ENCODE measurements at regions not wholly inside any gene's neighbourhood (a gene's known extent, or its start where the extent isn't known, plus 50 kb on each side); places are given as distances from the start of the nearest gene placed in this dataset.

DNA sequence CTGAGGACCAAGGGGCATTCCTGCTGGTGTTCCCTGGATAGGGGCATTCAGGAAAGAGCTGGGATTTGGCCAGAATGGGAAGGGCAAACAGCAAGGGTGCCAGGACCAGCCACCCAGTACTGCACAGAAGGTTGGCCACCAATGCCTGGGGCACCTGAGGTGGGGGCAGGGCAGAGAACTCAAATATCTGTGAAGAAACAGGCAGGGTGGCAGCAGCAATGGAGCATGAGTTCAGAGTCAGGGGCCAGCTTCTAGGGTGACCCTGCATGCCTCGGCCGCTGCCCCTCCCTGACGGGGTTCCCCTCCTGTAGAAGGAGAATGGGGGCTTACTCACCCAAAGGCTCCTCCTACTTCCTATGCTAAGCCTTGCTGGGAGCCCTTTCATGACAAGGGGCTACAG, 79.3 kb upstream of the SHANK2 start:
- intact Hi-C loops (cut with DNase I; ENCODE audit: low total_unique reads), result no loop called here
- H3K9me3 ChIP-seq, result no peaks in the 10 kb centered on the region
- in situ Hi-C loops (cut with MboI; ENCODE audit: low sequenced_read_pairs in 4 of 4), result loop anchor here in 1 of 4 donors (10.0 kb wide), 1 partner anchor 57 kb away; no protein-coding TSS in a partner anchor
- no peaks in the 10 kb centered on the region for H3K36me3 ChIP-seq
- H3K27me3 ChIP-seq, result no peaks in the 10 kb centered on the region
- H3K4me3 ChIP-seq, result no peak overlapping the region
- no peak for ATAC-seq
- DNase-seq, result no peak
- H3K27ac ChIP-seq, result no peak overlapping the region
- no peak for TF ChIP-seq POLR2A (IDR thresholded peaks at IDR 0.05)
- TF ChIP-seq, protein P1, sequence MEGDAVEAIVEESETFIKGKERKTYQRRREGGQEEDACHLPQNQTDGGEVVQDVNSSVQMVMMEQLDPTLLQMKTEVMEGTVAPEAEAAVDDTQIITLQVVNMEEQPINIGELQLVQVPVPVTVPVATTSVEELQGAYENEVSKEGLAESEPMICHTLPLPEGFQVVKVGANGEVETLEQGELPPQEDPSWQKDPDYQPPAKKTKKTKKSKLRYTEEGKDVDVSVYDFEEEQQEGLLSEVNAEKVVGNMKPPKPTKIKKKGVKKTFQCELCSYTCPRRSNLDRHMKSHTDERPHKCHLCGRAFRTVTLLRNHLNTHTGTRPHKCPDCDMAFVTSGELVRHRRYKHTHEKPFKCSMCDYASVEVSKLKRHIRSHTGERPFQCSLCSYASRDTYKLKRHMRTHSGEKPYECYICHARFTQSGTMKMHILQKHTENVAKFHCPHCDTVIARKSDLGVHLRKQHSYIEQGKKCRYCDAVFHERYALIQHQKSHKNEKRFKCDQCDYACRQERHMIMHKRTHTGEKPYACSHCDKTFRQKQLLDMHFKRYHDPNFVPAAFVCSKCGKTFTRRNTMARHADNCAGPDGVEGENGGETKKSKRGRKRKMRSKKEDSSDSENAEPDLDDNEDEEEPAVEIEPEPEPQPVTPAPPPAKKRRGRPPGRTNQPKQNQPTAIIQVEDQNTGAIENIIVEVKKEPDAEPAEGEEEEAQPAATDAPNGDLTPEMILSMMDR (IDR thresholded peaks at IDR 0.05 in 4 of 5, conservative IDR thresholded peaks at IDR 0.05 in 1 of 5), result no peak
- H3K4me1 ChIP-seq, result no peaks in the 10 kb centered on the region

DNA sequence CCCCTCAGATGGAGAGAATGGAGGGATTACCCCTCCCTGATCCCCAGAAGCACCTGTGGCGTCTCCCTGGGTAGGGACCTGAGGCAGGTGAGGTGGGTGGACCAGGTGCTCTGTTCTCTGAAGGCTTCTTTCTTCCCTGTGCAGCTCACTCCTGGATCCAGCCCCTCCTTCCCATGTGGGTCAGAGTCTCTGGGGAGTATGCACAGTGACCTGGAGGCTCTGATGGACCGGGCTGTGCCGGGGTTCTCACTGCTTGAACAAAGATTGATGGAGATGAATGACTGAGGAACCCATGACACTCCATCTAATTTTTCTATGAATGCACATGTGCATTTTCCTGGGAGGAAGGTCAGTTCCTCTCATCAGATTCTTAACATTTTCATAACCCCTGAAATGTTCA, 78.6 kb upstream of the SHANK2 start:
- TF ChIP-seq POLR2A (IDR thresholded peaks at IDR 0.05), result no peak
- TF ChIP-seq, protein P1 (IDR thresholded peaks at IDR 0.05 in 4 of 5, conservative IDR thresholded peaks at IDR 0.05 in 1 of 5), result no peak
- H3K36me3 ChIP-seq, result no peaks in the 10 kb centered on the region
- no peaks in the 10 kb centered on the region for H3K4me1 ChIP-seq
- H3K4me3 ChIP-seq, result no peak overlapping the region
- no peaks in the 10 kb centered on the region for H3K27me3 ChIP-seq
- no peak for ATAC-seq
- no peak overlapping the region for H3K27ac ChIP-seq
- in situ Hi-C loops (cut with MboI; ENCODE audit: low sequenced_read_pairs in 4 of 4), result loop anchor here in 1 of 4 donors (10.0 kb wide), 1 partner anchor 56 kb away; no protein-coding TSS in a partner anchor
- intact Hi-C loops (cut with DNase I; ENCODE audit: low total_unique reads), result no loop called here
- H3K9me3 ChIP-seq, result no peaks in the 10 kb centered on the region
- DNase-seq, result no peak

GRCh38 chr11:71330349-71330748, 78.0 kb upstream of the SHANK2 start:
- no peaks in the 10 kb centered on the region for H3K4me1 ChIP-seq
- H3K4me3 ChIP-seq, result no peak overlapping the region
- intact Hi-C loops (cut with DNase I; ENCODE audit: low total_unique reads) (no loop called here), in situ Hi-C loops (cut with MboI; ENCODE audit: low sequenced_read_pairs in 4 of 4) (loop anchor here in 1 of 4 donors (10.0 kb wide), 1 partner anchor 56 kb away; no protein-coding TSS in a partner anchor)
- DNase-seq, result no peak
- H3K9me3 ChIP-seq, result no peaks in the 10 kb centered on the region
- H3K36me3 ChIP-seq, result no peaks in the 10 kb centered on the region
- H3K27ac ChIP-seq, result no peak overlapping the region
- TF ChIP-seq POLR2A (IDR thresholded peaks at IDR 0.05), result no peak
- TF ChIP-seq, protein P1 (IDR thresholded peaks at IDR 0.05 in 4 of 5, conservative IDR thresholded peaks at IDR 0.05 in 1 of 5), result no peak
- ATAC-seq, result no peak
- no peaks in the 10 kb centered on the region for H3K27me3 ChIP-seq

- no peaks in the 10 kb centered on the region for H3K9me3 ChIP-seq
- DNase-seq, result no peak
- no peak for ATAC-seq
- no peaks in the 10 kb centered on the region for H3K36me3 ChIP-seq
- H3K4me1 ChIP-seq, result no peaks in the 10 kb centered on the region
- H3K27ac ChIP-seq, result no peak overlapping the region
- TF ChIP-seq POLR2A (IDR thresholded peaks at IDR 0.05), result no peak
- H3K4me3 ChIP-seq, result no peak overlapping the region
- intact Hi-C loops (cut with DNase I; ENCODE audit: low total_unique reads), result no loop called here
- no peaks in the 10 kb centered on the region for H3K27me3 ChIP-seq
- in situ Hi-C loops (cut with MboI; ENCODE audit: low sequenced_read_pairs in 4 of 4), result loop anchor here in 1 of 4 donors (10.0 kb wide), 1 partner anchor 55 kb away; no protein-coding TSS in a partner anchor
These were observed 77.4 kb upstream of the SHANK2 start for GRCh38 chr11:71329786-71330185.

GRCh38 chr11:71329165-71329510, 76.8 kb upstream of the SHANK2 start:
- Histone ChIP-seq H3K27ac (no peak overlapping the region), H3K27me3 (no peaks in the 10 kb centered on the region), H3K4me3 (no peak overlapping the region), H3K9me3 (no peaks in the 10 kb centered on the region), H3K36me3 (no peaks in the 10 kb centered on the region), H3K4me1 (no peaks in the 10 kb centered on the region)
- ATAC-seq (no peak), DNase-seq (no peak)
- intact Hi-C loops (cut with DNase I; ENCODE audit: low total_unique reads) (no loop called here), in situ Hi-C loops (cut with MboI; ENCODE audit: low sequenced_read_pairs in 4 of 4) (no loop called here)
- TF ChIP-seq, protein P1 (IDR thresholded peaks at IDR 0.05 in 4 of 5, conservative IDR thresholded peaks at IDR 0.05 in 1 of 5), result no peak
